WERI-Rb-1 (cell line): ENCODE measurements at regions not wholly inside any gene's neighbourhood (a gene's known extent, or its start where the extent isn't known, plus 50 kb on each side); places are given as distances from the start of the nearest gene placed in this dataset.

Experiments used
- DNase-seq: peaks from one replicate; pipeline ENCODE4 v3.0.0-alpha.2; 2020
- H3K27ac ChIP-seq: fragments of 250-450 bp; sonication (Bioruptor Pico); 2 replicates; pipeline ENCODE4 v1.5.1; 2020; ENCODE audit warnings: mild to moderate bottlenecking, moderate library complexity
- H3K27me3 ChIP-seq: fragments of 250-450 bp; sonication (Bioruptor Pico); 2 replicates; pipeline ENCODE4 v1.5.1; 2021; ENCODE audit warnings: mild to moderate bottlenecking, low read depth, moderate library complexity; ENCODE audit not compliant: insufficient read depth, severe bottlenecking
- H3K36me3 ChIP-seq: fragments of 250-450 bp; sonication (Bioruptor Pico); 2 replicates; pipeline ENCODE4 v1.5.1; 2020; ENCODE audit warnings: mild to moderate bottlenecking, moderate library complexity
- H3K4me3 ChIP-seq: 2 replicates; pipeline ENCODE4 v1.5.1; 2011; ENCODE audit warnings: low read depth, mild to moderate bottlenecking, control low read depth, low read length
- H3K9me3 ChIP-seq: fragments of 250-450 bp; sonication (Bioruptor Pico); 2 replicates; pipeline ENCODE4 v1.5.1; 2021; ENCODE audit warnings: mild to moderate bottlenecking, moderate library complexity; ENCODE audit not compliant: severe bottlenecking
- CTCF ChIP-seq: IDR thresholded peaks from 2 replicates; pipeline ENCODE4 v1.5.1; 2011; ENCODE audit warnings: low read depth, mild to moderate bottlenecking, control low read depth, inconsistent platforms, low read length

GRCh38 chr10:2754943-2755342 lies 312.4 kb upstream of the PFKP start:
- no peak for TF ChIP-seq CTCF
- Histone ChIP-seq H3K36me3 (no peaks in the 10 kb centered on the region), H3K4me3 (no peak overlapping the region), H3K27me3 (no peaks in the 10 kb centered on the region), H3K27ac (no peak overlapping the region), H3K9me3 (no peaks in the 10 kb centered on the region)
- no peak for DNase-seq

- no peaks in the 10 kb centered on the region for H3K9me3 ChIP-seq
- H3K4me3 ChIP-seq: no peak overlapping the region
- TF ChIP-seq CTCF: no peak
- no peak for DNase-seq
- H3K27ac ChIP-seq: no peak overlapping the region
- no peaks in the 10 kb centered on the region for H3K36me3 ChIP-seq
- H3K27me3 ChIP-seq: no peaks in the 10 kb centered on the region
Observed at GRCh38 chr10:2748287-2748686, 319.1 kb upstream of the PFKP start.

- H3K27me3 ChIP-seq: no peaks in the 10 kb centered on the region
- H3K9me3 ChIP-seq: no peaks in the 10 kb centered on the region
- no peak overlapping the region for H3K27ac ChIP-seq
- no peak for TF ChIP-seq CTCF
- no peaks in the 10 kb centered on the region for H3K36me3 ChIP-seq
- H3K4me3 ChIP-seq: no peak overlapping the region
- no peak for DNase-seq
Observed at GRCh38 chr10:2746638-2747037, 320.7 kb upstream of the PFKP start.

- Histone ChIP-seq H3K27ac (no peak overlapping the region), H3K27me3 (no peaks in the 10 kb centered on the region), H3K4me3 (no peak overlapping the region), H3K36me3 (no peaks in the 10 kb centered on the region), H3K9me3 (no peaks in the 10 kb centered on the region)
- no peak for DNase-seq
- no peak for TF ChIP-seq CTCF
Observed at GRCh38 chr10:2745666-2746065, 321.7 kb upstream of the PFKP start.

GRCh38 chr10:2744547-2745200 lies 322.7 kb upstream of the PFKP start:
- H3K4me3 ChIP-seq: no peak overlapping the region

More at GRCh38 chr10:2744547-2745200, 322.7 kb upstream of the PFKP start:
- H3K27ac ChIP-seq: no peak overlapping the region
- H3K36me3 ChIP-seq: no peaks in the 10 kb centered on the region
- no peaks in the 10 kb centered on the region for H3K9me3 ChIP-seq
- H3K27me3 ChIP-seq: no peaks in the 10 kb centered on the region
- no peak for TF ChIP-seq CTCF
- no peak for DNase-seq
